IMR-90 (cell line): ENCODE measurements at regions not wholly inside any gene's neighbourhood (a gene's known extent, or its start where the extent isn't known, plus 50 kb on each side); places are given as distances from the start of the nearest gene placed in this dataset.

Source experiments
- BHLHE40 ChIP-seq: fragments of 150-350 bp; IDR thresholded peaks from 2 replicates; pipeline ENCODE4 v1.6.1; 2016; ENCODE audit warnings: mild to moderate bottlenecking, low read depth, low read length
- CHD1 ChIP-seq: IDR thresholded peaks from 2 replicates; pipeline ENCODE4 v1.6.1; 2012; ENCODE audit warnings: low read depth, low read length, improper control_type of control experiment
- FOS ChIP-seq: fragments of 150-350 bp; IDR thresholded peaks from 2 replicates; pipeline ENCODE4 v1.6.1; 2016; ENCODE audit warnings: low read depth, low read length
- MAFK ChIP-seq: IDR thresholded peaks from 2 replicates; pipeline ENCODE4 v1.6.1; 2012; ENCODE audit warnings: low read depth, low read length, improper control_type of control experiment
- MAZ ChIP-seq: IDR thresholded peaks from 2 replicates; pipeline ENCODE4 v1.6.1; 2012; ENCODE audit warnings: low read depth, mild to moderate bottlenecking, low read length, improper control_type of control experiment, moderate library complexity, borderline replicate concordance
- POLR2A ChIP-seq: IDR thresholded peaks from 2 replicates; pipeline ENCODE4 v1.6.1; 2012; ENCODE audit warnings: mild to moderate bottlenecking, low read depth, low read length
- RAD21 ChIP-seq: IDR thresholded peaks from 2 replicates; pipeline ENCODE4 v1.6.1; 2012; ENCODE audit warnings: low read length, improper control_type of control experiment
- RFX5 ChIP-seq: IDR thresholded peaks from 2 replicates; pipeline ENCODE4 v1.8.0; 2012; ENCODE audit warnings: low read depth, mild to moderate bottlenecking, low read length, moderate library complexity
- TF ChIP-seq, protein P1 (sequence below): conservative IDR thresholded peaks from 2 replicates; pipeline ENCODE4 v1.5.1; 2012; ENCODE audit warnings: mild to moderate bottlenecking, low read depth, low read length, improper control_type of control experiment
- TF ChIP-seq, protein P2 (sequence below): fragments of 150-350 bp; IDR thresholded peaks from 2 replicates; pipeline ENCODE4 v1.6.1; 2017; ENCODE audit warnings: mild to moderate bottlenecking, antibody characterized with exemption, low read length, low read depth

DNA sequence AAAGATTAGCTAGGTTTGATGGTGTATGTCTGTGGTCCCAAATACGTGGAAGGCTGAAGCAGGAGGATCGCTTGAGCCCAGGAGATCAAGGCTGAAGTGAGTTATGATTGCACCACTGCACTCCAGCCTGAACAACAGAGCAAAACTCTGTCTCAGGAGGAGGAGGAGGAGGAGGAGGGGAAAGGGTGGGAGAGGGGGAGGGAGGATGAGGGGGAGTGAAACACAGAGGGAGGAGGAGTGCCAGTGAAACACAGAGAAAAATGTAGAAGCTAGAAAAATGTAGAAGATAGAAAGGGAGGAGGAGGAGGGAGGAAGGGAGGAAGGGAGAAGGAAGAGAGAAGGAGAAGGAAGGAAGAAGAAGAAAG, 387.5 kb downstream of the MTX2 start:
- TF ChIP-seq FOS, result no peak
- TF ChIP-seq, protein P1, sequence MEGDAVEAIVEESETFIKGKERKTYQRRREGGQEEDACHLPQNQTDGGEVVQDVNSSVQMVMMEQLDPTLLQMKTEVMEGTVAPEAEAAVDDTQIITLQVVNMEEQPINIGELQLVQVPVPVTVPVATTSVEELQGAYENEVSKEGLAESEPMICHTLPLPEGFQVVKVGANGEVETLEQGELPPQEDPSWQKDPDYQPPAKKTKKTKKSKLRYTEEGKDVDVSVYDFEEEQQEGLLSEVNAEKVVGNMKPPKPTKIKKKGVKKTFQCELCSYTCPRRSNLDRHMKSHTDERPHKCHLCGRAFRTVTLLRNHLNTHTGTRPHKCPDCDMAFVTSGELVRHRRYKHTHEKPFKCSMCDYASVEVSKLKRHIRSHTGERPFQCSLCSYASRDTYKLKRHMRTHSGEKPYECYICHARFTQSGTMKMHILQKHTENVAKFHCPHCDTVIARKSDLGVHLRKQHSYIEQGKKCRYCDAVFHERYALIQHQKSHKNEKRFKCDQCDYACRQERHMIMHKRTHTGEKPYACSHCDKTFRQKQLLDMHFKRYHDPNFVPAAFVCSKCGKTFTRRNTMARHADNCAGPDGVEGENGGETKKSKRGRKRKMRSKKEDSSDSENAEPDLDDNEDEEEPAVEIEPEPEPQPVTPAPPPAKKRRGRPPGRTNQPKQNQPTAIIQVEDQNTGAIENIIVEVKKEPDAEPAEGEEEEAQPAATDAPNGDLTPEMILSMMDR, result no peak
- no peak for TF ChIP-seq RFX5
- no peak for TF ChIP-seq POLR2A
- TF ChIP-seq, protein P2, sequence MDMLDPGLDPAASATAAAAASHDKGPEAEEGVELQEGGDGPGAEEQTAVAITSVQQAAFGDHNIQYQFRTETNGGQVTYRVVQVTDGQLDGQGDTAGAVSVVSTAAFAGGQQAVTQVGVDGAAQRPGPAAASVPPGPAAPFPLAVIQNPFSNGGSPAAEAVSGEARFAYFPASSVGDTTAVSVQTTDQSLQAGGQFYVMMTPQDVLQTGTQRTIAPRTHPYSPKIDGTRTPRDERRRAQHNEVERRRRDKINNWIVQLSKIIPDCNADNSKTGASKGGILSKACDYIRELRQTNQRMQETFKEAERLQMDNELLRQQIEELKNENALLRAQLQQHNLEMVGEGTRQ, result no peak
- no peak for TF ChIP-seq RAD21
- no peak for TF ChIP-seq MAFK
- no peak for TF ChIP-seq MAZ
- TF ChIP-seq BHLHE40, result no peak
- no peak for TF ChIP-seq CHD1
